Activated naive CD4-positive, alpha-beta T cell treated with anti-CD3 and anti-CD28 coated beads, Interleukin-2, amount 10 ng/mL, durations not matched to agents 7 days and 5 days (primary cell): ENCODE measurements at regions not wholly inside any gene's neighbourhood (a gene's known extent, or its start where the extent isn't known, plus 50 kb on each side); places are given as distances from the start of the nearest gene placed in this dataset.
"Not testable (repeated sequence)": the region's sequence is repeated elsewhere in the genome, so short reads cannot be mapped to it uniquely, and the experiment has no call there.

Source experiments
- CTCF ChIA-PET: fragments of 350-600 bp; sonication (Branson Sonifier 250); formaldehyde crosslinking; loops from one replicate; lab custom pipeline; 2021; ENCODE audit warnings: antibody characterized with exemption; lab: Charles Lee
- DNase-seq: peaks from one replicate; pipeline ENCODE4 v3.0.0-alpha.2; 2020
- H3K27ac Mint-ChIP-seq: one replicate; pipeline ENCODE4 v1.8.0; 2021; ENCODE audit warnings: mild to moderate bottlenecking, moderate library complexity, mixed read lengths
- H3K27me3 Mint-ChIP-seq: one replicate; pipeline ENCODE4 v1.8.0; 2021; ENCODE audit warnings: mild to moderate bottlenecking, mixed read lengths
- H3K36me3 Mint-ChIP-seq: one replicate; pipeline ENCODE4 v1.8.0; 2021; ENCODE audit warnings: mixed read lengths
- H3K4me1 Mint-ChIP-seq: one replicate; pipeline ENCODE4 v1.8.0; 2021; ENCODE audit warnings: mixed read lengths
- H3K4me3 Mint-ChIP-seq: one replicate; pipeline ENCODE4 v1.8.0; 2021; ENCODE audit warnings: mild to moderate bottlenecking, moderate library complexity, mixed read lengths
- H3K9me3 Mint-ChIP-seq: one replicate; pipeline ENCODE4 v1.8.0; 2021; ENCODE audit warnings: mixed read lengths

DNA sequence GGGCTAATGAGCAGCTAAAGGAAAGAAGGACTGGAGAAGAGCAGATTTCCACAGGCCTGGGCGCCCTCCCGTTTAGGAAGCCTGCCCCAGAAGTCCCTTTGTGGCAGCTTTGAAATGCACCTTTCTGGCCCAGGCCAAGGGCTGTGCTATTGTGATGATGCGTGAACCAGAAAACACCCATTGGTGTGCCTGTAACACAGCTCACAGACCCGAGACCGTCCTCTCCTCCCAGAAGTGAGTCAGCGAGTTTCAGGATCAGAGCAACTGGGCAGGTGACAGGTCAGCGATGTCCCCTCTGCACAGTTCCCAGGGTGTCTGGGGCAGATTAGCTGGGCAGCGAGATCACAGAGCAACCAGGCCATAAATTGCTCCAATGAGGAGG is 71.9 kb upstream of the SULF2 start:
- Mint-ChIP-seq H3K9me3 (no peaks in the 10 kb centered on the region), H3K27me3 (peaks cover 12% of the 10 kb centered on the region), H3K4me1 (no peaks in the 10 kb centered on the region), H3K36me3 (no peaks in the 10 kb centered on the region), H3K27ac (no peak overlapping the region), H3K4me3 (no peak overlapping the region)
- DNase-seq, result no peak
- CTCF ChIA-PET, result no interaction called here

DNA sequence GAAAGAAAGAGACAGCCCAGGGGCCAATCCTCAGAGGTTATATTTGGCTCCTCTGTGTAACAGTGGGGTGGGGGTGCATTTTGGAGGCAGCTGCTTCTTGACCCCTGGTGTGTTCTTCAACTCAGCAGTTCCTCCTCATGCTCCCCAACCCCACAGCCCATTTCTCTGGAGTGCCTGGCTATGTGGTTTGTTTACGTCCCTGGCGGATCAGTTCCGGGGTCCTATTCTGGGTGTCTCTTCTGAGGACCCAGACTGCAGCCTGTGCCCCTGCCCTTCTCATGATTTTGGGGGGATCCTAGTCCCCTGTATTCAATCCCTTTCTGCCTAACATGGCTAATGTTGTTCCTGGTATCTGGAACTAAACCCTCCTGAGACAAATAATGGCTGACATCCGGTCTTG is 70.5 kb upstream of the SULF2 start:
- peaks cover 23% of the 10 kb centered on the region for H3K27me3 Mint-ChIP-seq
- H3K4me1 Mint-ChIP-seq, result no peaks in the 10 kb centered on the region
- no peaks in the 10 kb centered on the region for H3K36me3 Mint-ChIP-seq
- H3K9me3 Mint-ChIP-seq, result no peaks in the 10 kb centered on the region
- no peak overlapping the region for H3K4me3 Mint-ChIP-seq
- no peak overlapping the region for H3K27ac Mint-ChIP-seq
- DNase-seq, result no peak
- CTCF ChIA-PET, result no interaction called here

DNA sequence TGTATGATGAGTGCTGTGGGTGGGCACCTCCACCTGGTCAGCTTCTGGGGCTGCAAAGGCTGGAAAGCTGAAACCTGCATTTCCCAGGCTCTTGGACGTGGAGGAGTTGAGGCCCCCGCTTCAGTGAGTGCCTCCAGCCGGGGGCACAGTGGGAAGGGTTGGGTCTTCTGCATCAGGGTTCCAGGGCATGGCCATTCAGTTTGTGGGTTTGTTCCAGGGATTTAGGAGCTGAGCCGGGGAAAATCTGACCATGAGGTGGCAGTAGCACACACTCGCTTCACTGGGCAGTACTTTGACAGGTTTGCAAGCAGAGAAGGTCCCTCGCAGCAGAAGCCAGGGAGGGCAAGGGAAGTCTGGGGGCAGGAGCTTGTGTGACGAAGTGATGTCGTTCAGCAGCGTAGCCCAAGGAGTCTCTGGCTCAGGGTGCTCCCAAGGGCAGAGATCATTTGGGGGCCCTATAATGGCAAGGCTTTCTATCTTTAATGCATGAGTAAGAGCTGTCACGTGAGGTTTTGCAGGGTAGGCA is 69.5 kb upstream of the SULF2 start:
- Mint-ChIP-seq H3K9me3 (no peaks in the 10 kb centered on the region), H3K27ac (no peak overlapping the region), H3K4me1 (no peaks in the 10 kb centered on the region), H3K4me3 (no peak overlapping the region), H3K27me3 (peaks cover 20% of the 10 kb centered on the region), H3K36me3 (no peaks in the 10 kb centered on the region)
- no peak for DNase-seq
- CTCF ChIA-PET, result no interaction called here

DNA sequence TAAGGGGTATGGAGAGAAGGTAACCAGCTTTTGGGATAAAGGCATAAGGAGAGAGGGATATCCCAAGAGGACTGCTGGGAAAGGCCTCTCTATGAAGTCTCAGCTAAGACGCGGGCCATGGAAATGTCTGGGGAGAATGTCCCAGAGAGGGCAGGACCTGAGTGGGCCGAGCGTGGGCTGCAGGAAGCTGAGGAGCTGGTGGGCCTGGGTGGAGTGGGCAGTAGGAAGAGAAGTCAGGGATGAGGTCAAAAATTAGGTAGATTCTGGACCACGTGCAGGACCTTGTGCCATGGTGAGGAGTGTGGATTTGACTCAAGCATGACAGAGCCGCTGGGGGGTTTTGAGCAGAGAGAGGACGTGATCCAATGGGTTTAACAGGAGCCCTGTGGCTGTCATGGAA is 66.5 kb upstream of the SULF2 start:
- Mint-ChIP-seq H3K36me3 (no peaks in the 10 kb centered on the region), H3K4me3 (no peak overlapping the region), H3K9me3 (no peaks in the 10 kb centered on the region), H3K4me1 (no peaks in the 10 kb centered on the region), H3K27ac (no peak overlapping the region), H3K27me3 (peaks cover 17% of the 10 kb centered on the region)
- no peak for DNase-seq
- CTCF ChIA-PET, result no interaction called here

DNA sequence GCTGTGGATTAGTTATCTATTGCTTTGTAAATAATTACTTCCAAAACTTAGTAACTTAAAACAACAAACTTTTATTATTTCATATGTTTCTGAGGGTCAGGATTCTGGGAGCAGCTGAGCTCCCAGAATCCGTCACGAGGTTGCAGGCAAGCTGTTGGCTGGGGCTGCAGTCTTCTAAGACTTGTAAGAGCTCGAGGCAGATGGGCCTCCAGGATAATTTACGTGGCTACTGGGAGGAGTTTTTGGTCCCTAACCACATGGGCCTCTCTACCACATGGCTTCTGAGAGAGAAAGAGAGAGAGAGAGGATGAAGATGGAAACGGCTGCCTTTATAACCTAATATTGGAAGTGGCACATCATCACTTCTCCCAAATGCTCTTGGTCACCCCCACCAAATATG is 64.9 kb upstream of the SULF2 start:
- DNase-seq, result no peak
- no peak overlapping the region for H3K27ac Mint-ChIP-seq
- H3K9me3 Mint-ChIP-seq, result no peaks in the 10 kb centered on the region
- no peaks in the 10 kb centered on the region for H3K36me3 Mint-ChIP-seq
- H3K4me1 Mint-ChIP-seq, result no peaks in the 10 kb centered on the region
- H3K27me3 Mint-ChIP-seq, result peaks cover 30% of the 10 kb centered on the region
- CTCF ChIA-PET, result no interaction called here
- H3K4me3 Mint-ChIP-seq, result no peak overlapping the region

DNA sequence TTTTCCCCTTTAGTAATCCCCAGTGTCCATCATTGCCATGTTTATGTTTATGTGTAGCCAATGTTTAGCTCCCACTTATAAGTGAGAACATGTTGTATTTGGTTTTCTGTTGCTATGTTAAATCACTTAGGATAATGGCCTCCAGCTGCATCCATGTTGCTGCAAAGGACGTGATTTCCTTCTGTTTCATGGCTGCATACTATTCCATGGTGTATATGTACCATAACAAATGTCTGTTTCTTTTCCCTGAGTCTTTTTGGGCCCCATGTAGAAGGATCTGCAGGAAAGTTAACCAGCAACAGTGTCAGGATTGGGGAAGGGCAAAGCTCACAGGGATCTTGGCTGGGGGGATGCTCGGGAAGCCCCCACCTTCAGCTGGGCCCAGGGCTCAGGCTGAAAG is 64.3 kb upstream of the SULF2 start:
- H3K4me3 Mint-ChIP-seq, result no peak overlapping the region
- no peaks in the 10 kb centered on the region for H3K36me3 Mint-ChIP-seq
- no peak for DNase-seq
- H3K27me3 Mint-ChIP-seq, result peaks cover 30% of the 10 kb centered on the region
- H3K9me3 Mint-ChIP-seq, result no peaks in the 10 kb centered on the region
- CTCF ChIA-PET, result no interaction called here
- H3K4me1 Mint-ChIP-seq, result peaks cover under 1% of the 10 kb centered on the region
- H3K27ac Mint-ChIP-seq, result no peak overlapping the region

DNA sequence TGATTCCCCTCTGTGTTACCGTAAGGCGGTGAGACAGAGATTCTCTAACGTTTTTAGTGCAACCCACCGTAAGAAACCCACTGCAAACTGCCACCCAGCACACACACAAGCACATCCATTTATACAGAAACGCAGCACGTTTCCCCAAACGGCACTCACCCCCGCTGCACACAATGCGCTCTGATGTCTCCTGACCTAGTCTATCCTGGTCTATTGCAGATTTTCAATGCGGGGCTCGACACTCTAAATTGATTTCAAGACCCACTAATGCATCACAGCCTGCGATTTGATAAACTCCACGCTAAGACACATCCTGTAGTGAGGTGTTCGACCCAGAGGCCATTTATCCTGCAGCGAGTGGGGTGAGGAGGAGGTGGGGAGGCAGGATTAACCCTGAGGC is 63.7 kb upstream of the SULF2 start:
- CTCF ChIA-PET, result no interaction called here
- H3K27me3 Mint-ChIP-seq, result peaks cover 36% of the 10 kb centered on the region
- H3K27ac Mint-ChIP-seq, result no peak overlapping the region
- DNase-seq, result no peak
- no peaks in the 10 kb centered on the region for H3K9me3 Mint-ChIP-seq
- H3K4me3 Mint-ChIP-seq, result no peak overlapping the region
- H3K4me1 Mint-ChIP-seq, result peaks cover 6% of the 10 kb centered on the region
- H3K36me3 Mint-ChIP-seq, result no peaks in the 10 kb centered on the region

DNA sequence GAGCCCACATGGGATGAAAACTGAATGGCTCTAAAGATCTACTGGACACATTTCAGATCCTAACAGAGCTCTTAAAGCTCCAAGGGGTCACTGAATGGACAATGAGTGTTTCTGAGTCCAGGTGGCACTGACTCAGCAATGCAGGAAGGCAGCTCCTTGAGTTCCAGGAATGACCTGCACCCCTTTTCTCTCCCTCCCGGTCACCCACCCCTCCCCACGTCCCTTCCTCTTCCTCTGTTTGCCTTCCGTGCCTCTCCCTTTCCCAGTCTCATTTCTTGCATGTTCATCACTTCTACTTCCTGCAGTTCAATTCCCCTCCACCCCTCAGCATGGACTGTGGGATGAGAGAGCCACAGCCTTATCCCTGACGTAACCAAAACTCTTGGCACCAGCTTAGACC is 63.3 kb upstream of the SULF2 start:
- peaks cover 40% of the 10 kb centered on the region for H3K27me3 Mint-ChIP-seq
- H3K4me3 Mint-ChIP-seq, H3K27ac Mint-ChIP-seq, H3K4me1 Mint-ChIP-seq, H3K9me3 Mint-ChIP-seq, CTCF ChIA-PET, DNase-seq, H3K36me3 Mint-ChIP-seq: not testable (repeated sequence)

DNA sequence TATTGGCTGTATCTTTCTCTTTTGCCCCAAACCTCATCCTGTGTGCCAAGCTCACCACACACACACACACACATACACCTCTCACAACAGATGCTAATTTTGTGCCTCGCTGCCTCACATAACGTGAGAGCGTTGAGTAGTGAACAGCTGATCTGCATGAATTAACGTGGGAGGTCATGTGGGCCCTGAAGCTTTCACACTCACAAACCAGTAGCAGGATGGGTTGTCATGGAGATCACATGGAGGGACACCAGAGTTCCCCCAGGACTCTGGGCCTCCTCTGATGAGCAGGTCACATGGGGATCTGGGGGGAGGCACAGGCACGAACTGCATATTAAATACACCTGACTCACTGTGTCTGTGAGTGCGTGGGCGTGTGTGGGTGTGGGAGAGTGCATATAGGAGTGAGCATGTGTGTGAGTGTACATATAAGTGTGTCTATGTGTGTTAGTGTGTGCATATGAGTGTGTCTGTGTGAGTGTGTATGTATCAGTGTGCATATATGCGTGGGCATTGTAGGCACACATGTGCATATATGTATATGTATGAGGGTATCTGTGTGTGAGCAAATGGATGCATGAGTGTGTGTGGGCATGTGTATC is 62.7 kb upstream of the SULF2 start:
- DNase-seq, result no peak
- Mint-ChIP-seq H3K4me3 (no peak overlapping the region), H3K9me3 (no peaks in the 10 kb centered on the region), H3K27ac (no peak overlapping the region), H3K27me3 (peaks cover 41% of the 10 kb centered on the region), H3K36me3 (no peaks in the 10 kb centered on the region), H3K4me1 (peaks cover 7% of the 10 kb centered on the region)
- CTCF ChIA-PET, result no interaction called here

DNA sequence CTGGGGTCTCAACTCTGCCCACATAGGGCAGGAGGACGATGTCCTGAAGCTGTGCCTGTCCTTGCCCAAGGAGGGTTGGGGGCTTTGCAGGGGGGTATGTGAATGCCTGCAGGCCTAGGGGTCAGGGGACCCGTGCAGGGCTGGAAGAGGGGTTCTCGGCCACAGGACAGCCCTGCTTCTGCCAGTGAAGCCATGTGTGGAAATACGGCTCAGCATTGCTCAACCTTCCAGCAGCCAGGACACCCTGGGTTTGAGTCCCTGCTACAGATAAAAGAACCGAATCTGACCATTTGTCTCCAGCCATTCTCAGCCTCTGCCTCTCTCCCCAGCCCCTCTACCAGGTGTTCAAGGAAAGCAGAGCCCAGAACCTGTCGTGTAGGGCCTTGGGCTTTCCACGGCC is 61.9 kb upstream of the SULF2 start:
- H3K27ac Mint-ChIP-seq, H3K4me1 Mint-ChIP-seq, H3K9me3 Mint-ChIP-seq, CTCF ChIA-PET, H3K36me3 Mint-ChIP-seq, H3K4me3 Mint-ChIP-seq, DNase-seq: not testable (repeated sequence)
- H3K27me3 Mint-ChIP-seq, result peaks cover 47% of the 10 kb centered on the region

DNA sequence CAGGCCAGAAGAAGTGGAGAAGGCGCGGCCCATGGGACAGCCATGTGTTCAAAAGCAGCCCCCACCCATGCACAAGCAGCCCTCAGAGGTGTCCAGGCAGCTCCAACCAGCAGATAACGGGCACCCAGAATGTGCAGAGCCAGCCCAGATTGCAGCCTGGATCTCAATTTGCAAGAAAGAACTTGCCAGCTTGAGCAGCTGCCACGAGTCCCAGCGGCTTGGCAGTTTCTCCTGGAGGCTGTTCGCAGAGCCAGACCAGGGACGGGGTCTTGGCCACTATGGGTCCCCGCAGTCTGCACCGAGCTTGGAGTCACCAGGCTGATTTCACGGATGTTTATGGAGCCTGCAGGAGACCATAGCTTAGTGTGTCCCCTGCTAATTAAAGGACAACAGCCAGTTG is 61.4 kb upstream of the SULF2 start:
- H3K36me3 Mint-ChIP-seq, CTCF ChIA-PET: not testable (repeated sequence)
- peaks cover 43% of the 10 kb centered on the region for H3K27me3 Mint-ChIP-seq

DNA sequence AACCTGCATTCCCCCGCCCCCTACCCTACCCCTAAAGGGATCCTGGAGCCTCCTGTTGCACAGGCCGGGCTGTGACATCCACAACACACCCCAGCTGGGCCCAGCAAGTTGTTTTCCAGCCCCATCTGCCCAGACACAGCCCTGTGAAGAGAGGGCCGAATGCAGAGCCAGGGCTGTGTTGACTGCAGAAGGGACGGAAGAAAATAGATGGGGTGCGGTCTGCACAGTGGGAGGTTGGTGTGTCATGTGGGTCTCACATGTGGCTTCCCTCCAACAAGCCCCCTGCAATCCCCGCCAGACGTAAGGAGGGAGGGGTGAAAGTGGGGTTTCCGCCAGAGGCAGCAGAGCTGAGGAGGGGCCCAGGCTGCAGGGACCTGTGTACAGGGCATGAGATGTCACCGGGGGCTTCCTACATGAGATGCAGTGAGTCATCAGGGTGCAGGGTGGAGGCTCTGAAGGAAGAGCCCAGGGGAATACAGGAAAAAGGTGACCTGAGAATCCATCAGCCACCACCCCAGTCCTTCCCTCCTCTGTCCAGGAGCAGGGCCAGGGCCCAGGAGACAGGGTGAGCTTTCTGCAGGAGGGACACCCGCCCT is 60.2 kb upstream of the SULF2 start:
- peaks cover 43% of the 10 kb centered on the region for H3K27me3 Mint-ChIP-seq
- H3K9me3 Mint-ChIP-seq, H3K27ac Mint-ChIP-seq, H3K4me1 Mint-ChIP-seq, CTCF ChIA-PET, H3K4me3 Mint-ChIP-seq, H3K36me3 Mint-ChIP-seq, DNase-seq: not testable (repeated sequence)

More for the DNA sequence above, 61.4 kb upstream of the SULF2 start:
- H3K9me3 Mint-ChIP-seq, H3K4me3 Mint-ChIP-seq, DNase-seq, H3K4me1 Mint-ChIP-seq, H3K27ac Mint-ChIP-seq: not testable (repeated sequence)

DNA sequence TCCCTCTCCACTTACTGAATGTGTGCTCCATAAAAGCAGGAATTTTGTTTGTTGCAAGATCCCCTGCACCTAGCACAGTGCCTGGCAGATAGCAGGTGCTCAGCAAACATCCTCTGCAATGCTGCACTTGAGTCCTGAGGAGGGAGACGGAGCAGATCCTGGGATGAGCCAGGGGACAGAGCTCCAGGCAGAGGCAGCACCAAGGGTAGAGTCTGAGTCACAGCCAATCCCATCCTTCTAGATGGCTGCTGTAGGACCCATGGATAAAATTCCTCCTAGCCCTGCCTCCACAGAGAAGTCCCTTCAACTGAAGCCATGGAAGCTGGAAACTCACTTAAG is 59.3 kb upstream of the SULF2 start:
- H3K36me3 Mint-ChIP-seq, result not testable (repeated sequence)

DNA sequence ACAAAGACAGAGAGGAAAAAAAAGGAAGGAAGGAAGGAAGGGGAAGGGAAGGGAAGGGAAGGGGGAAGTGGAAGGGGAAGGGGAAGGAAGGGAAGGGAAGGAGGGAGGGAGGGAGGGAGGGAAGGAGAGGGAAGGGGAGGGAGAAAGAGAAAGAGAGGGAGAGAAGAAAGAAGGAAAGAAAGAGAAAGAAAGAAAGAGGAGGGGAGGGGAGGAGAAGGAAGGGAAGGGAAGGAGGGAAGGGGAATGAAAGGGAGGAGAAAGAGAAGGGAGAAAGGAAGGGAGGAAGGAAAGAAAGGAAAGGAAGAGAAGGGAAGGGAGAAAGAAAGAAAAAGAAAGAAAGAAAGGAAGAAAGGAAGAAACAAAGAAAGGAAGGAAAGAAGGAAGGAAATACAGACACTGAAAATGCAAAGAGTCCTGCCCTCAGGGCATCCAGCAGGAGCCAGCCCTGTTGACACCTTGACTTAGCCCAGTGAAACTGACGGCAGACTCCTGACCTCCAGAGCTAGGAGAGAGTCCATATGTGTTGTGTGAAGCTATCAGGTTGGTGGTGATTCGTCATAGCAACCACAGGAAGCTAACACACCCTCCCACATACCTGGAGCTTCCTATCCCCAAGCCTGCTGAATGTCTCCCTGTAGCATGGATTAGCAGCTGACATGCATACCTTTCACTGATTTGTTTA is 58.7 kb upstream of the SULF2 start:
- CTCF ChIA-PET, result no interaction called here
- Mint-ChIP-seq H3K36me3 (no peaks in the 10 kb centered on the region), H3K27me3 (peaks cover 47% of the 10 kb centered on the region), H3K4me3 (no peak overlapping the region), H3K9me3 (no peaks in the 10 kb centered on the region), H3K4me1 (peaks cover 7% of the 10 kb centered on the region), H3K27ac (no peak overlapping the region)
- DNase-seq, result no peak

More for the DNA sequence above, 59.3 kb upstream of the SULF2 start:
- H3K27me3 Mint-ChIP-seq, result peaks cover 46% of the 10 kb centered on the region
- DNase-seq, H3K4me1 Mint-ChIP-seq, H3K27ac Mint-ChIP-seq, CTCF ChIA-PET, H3K9me3 Mint-ChIP-seq, H3K4me3 Mint-ChIP-seq: not testable (repeated sequence)

DNA sequence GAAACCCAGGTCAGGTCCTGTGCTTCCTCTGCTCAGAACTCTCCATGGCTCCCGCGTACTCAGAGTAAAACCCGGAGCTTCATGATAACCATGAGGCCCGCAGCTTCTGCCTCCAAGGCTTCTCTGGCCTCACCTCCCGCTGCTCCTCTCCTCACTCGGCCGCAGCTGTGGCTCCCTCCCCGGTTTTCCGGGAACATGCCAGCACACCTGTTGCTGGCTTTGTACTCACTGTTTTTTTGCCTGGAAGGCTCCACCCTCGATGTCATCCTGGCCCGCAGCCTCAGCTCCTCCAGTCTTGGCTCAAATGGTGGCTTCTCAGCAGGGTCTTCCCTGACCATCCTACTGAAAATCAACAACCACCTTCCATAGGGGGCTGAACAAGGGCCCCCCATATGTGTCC is 57.7 kb upstream of the SULF2 start:
- CTCF ChIA-PET, DNase-seq: not testable (repeated sequence)

More for the DNA sequence above, 57.7 kb upstream of the SULF2 start:
- not testable (repeated sequence) for H3K4me3 Mint-ChIP-seq, H3K36me3 Mint-ChIP-seq, H3K4me1 Mint-ChIP-seq, H3K9me3 Mint-ChIP-seq, H3K27ac Mint-ChIP-seq
- H3K27me3 Mint-ChIP-seq, result peaks cover 47% of the 10 kb centered on the region
